Heart right ventricle (tissue), 16 donors: ENCODE measurements at regions not wholly inside any gene's neighbourhood (a gene's known extent, or its start where the extent isn't known, plus 50 kb on each side); places are given as distances from the start of the nearest gene placed in this dataset.

ENCODE experiments used
- ATAC-seq, 8 donors: fragments of 200-7000 bp; cut with Tn5 transposase; one replicate each; pipeline ENCODE4 v1.9.1; 2020; ENCODE audit warnings: mild to moderate bottlenecking in 8 of 8, moderate library complexity in 8 of 8, moderate number of reproducible peaks in 1 of 8
- DNase-seq, 2 donors: peaks; one replicate each; pipeline ENCODE4 v3.0.0-alpha.2; 2020
- H3K27ac ChIP-seq, 10 donors: fragments of 200-600 bp; sonication (generic) in 2 of 10; one replicate each; pipeline versions ENCODE4 v1.5.0 to v1.8.0; 2020 to 2022; ENCODE audit warnings: mild to moderate bottlenecking in 3 of 10
- H3K27me3 ChIP-seq, 7 donors: fragments of 200-600 bp; one replicate each; pipeline ENCODE4 v1.8.0; 2021 to 2022; ENCODE audit warnings: mild to moderate bottlenecking in 2 of 7
- H3K36me3 ChIP-seq, 9 donors: fragments of 200-600 bp; sonication (generic) in 1 of 9; one replicate each; pipeline versions ENCODE4 v1.5.0 to v1.8.0; 2020 to 2022; ENCODE audit warnings: mild to moderate bottlenecking in 2 of 9
- H3K4me1 ChIP-seq, 9 donors: fragments of 200-600 bp; sonication (generic) in 1 of 9; one replicate each; pipeline versions ENCODE4 v1.5.0 to v1.8.0; 2020 to 2022; ENCODE audit warnings: mild to moderate bottlenecking in 4 of 9
- H3K4me3 ChIP-seq, 10 donors: fragments of 200-600 bp; sonication (generic) in 2 of 10; one replicate each; pipeline versions ENCODE4 v1.5.0 to v1.8.0; 2020 to 2022; ENCODE audit warnings: mild to moderate bottlenecking in 7 of 10, moderate library complexity in 2 of 10
- H3K9me3 ChIP-seq, 11 donors: fragments of 200-600 bp in 10 of 11; sonication (generic) in 2 of 11; one replicate each; pipeline versions ENCODE4 v1.5.0 to v1.8.0; 2013 to 2022; ENCODE audit warnings: mild to moderate bottlenecking in 2 of 11, control low read depth in 1 of 11, moderate library complexity in 1 of 11
- WGBS, 2 donors: extraction: QIAGEN DNeasy Blood & Tissue Kit; methylation state at CpG; one replicate each; pipeline ENCODE4 v1.1.7; 2013; ENCODE audit warnings: inconsistent platforms in 1 of 2; 5-methylcytosine and 5-hydroxymethylcytosine counted together
- intact Hi-C, 10 donors: fragments of 100-400 bp; cut with DNase I; formaldehyde crosslinking; loops; one replicate each; pipeline versions ENCODE4 v1.11.1 to v1.14.2; 2022
- TF ChIP-seq, protein P1 (sequence below), 9 donors: fragments of 200-600 bp; sonication (generic) in 2 of 9; IDR thresholded peaks; one replicate each; pipeline versions ENCODE4 v1.5.0 to v1.8.0; 2021 to 2022; ENCODE audit warnings: antibody characterized with exemption in 9 of 9, mild to moderate bottlenecking in 5 of 9, moderate library complexity in 1 of 9
- donor health status: Arrhythmogenic right ventricular cardiomyopathy.
- donor health status: ischemic (EF 13 %, LVEDD 7.1; RV severe dilation, severe dysfunction).
- donor health status: healthy with polysubstance abuse.
- donor health status: DM: no; HTN: yes; CAD: no.
- donor health status: DM: no; HTN: no; CAD: no.
- donor health status: ischemic (EF 25% LVEDD 6.9; RV normal size, moderate dysfunction).
- donor health status: ischemic (EF 25% LVEDD 5.7; RV mildly dilated, moderate dysfunction).
- donor health status: healthy.
- donor health status: DM: yes; HTN: yes; CAD: no.
- donor health status: Ischemic cardiomyopathy.
- donor health status: ischemic (EF 35%, LVEDD 5.7; RV mildly dilated, moderate dysfunction).
- donor health status: nonischemic (EF 11% LVEDD 7.7; RV severe dilation, severe dysfunction).
- donor health status: DM: yes; HTN: yes; CAD: no.
- donor health status: PGD.
- donor health status: ischemic (EF 29% LVEDD 5.4; RV normal size, mild dysfunction).
- donor health status: nonischemic (EF 23%, LVEDD 6.1; RV moderate dilation, normal function).

DNA sequence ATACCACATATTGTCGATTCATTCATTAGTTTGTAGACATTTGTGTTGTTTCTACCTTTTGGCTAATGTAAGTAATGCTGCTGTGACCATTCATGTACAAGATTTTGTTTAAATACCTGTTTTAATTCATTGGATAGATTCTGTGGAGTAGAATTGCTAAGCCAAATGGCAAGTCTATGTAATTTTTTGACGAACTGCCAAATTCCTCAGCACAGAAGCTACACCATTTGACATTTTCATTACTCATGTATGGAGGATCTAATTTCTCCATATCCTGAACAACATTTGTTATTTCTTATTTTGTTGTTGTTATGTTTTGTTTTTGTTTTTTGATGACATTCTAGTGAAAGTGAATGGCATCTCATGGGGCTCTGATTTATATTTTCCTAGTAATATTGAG lies 1351.3 kb upstream of the SORCS1 start:
- Histone ChIP-seq H3K27ac (no peak overlapping the region), H3K4me3 (no peak overlapping the region), H3K27me3 (no peaks in the 10 kb centered on the region), H3K36me3 (no peaks in the 10 kb centered on the region), H3K4me1 (no peaks in the 10 kb centered on the region), H3K9me3 (peaks cover 0 to 4% (median 0%) of the 10 kb centered on the region in 11 donors)
- DNase-seq (no peak), ATAC-seq (no peak)
- TF ChIP-seq, protein P1, sequence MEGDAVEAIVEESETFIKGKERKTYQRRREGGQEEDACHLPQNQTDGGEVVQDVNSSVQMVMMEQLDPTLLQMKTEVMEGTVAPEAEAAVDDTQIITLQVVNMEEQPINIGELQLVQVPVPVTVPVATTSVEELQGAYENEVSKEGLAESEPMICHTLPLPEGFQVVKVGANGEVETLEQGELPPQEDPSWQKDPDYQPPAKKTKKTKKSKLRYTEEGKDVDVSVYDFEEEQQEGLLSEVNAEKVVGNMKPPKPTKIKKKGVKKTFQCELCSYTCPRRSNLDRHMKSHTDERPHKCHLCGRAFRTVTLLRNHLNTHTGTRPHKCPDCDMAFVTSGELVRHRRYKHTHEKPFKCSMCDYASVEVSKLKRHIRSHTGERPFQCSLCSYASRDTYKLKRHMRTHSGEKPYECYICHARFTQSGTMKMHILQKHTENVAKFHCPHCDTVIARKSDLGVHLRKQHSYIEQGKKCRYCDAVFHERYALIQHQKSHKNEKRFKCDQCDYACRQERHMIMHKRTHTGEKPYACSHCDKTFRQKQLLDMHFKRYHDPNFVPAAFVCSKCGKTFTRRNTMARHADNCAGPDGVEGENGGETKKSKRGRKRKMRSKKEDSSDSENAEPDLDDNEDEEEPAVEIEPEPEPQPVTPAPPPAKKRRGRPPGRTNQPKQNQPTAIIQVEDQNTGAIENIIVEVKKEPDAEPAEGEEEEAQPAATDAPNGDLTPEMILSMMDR (IDR thresholded peaks at IDR 0.05), result no peak
- WGBS, 2 donors, result 69 to 81% methylated on average over 2 of the region's 2 CpGs
- intact Hi-C loops, result no loop called here

DNA sequence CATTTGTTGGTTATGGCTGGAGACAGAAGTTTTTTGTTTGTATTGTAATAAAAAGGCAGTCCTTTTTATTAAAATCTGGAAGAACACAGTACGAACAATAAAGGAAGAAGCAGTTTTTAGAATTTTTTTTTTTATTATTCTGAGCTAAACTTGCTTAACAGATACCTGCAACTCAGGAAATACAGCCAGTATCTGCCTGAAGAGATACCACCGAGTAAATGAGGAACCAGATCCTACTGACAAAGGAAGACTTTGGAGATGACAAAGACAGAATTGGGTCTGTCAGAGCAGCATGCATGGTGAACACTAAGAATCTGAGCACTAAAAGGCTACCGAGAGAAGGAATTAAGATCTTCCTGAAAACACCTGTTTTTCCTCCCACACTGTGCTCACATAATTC lies 1335.9 kb upstream of the SORCS1 start:
- ATAC-seq, result no peak
- 59 to 66% methylated on average over 3 of the region's 3 CpGs for WGBS, 2 donors
- H3K4me3 ChIP-seq, result no peak overlapping the region

DNA sequence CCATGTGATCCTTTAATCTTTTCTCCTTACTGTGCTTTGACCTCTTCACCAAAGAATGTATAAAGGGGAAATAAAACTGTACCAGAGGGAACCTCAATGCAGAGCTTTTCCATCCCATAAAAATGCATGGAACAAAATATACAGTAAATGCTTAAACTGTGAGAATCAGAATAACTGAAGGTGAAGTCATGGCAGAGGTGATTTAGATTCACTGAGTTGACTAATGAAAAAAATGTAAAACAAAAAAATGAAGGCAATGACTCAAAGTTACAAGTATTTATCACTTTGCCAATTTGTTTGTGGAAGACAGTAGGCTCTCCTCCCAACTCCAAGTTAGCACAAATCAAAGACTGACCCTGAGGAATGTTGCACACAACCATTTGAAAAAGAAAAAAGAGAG lies 1331.6 kb upstream of the SORCS1 start:
- DNase-seq, result no peak
- Histone ChIP-seq H3K4me3 (no peak overlapping the region), H3K27ac (no peak overlapping the region), H3K36me3 (no peaks in the 10 kb centered on the region), H3K4me1 (no peaks in the 10 kb centered on the region), H3K27me3 (no peaks in the 10 kb centered on the region), H3K9me3 (peaks cover 0 to 11% (median 0%) of the 10 kb centered on the region in 11 donors)
- no peak for ATAC-seq
- TF ChIP-seq, protein P1 (IDR thresholded peaks at IDR 0.05), result no peak
- intact Hi-C loops, result no loop called here

More for the DNA sequence above, 1335.9 kb upstream of the SORCS1 start:
- DNase-seq, result no peak
- Histone ChIP-seq H3K27ac (no peak overlapping the region), H3K9me3 (peaks cover 0 to 28% (median 0%) of the 10 kb centered on the region in 11 donors), H3K36me3 (no peaks in the 10 kb centered on the region), H3K4me1 (no peaks in the 10 kb centered on the region), H3K27me3 (no peaks in the 10 kb centered on the region)
- intact Hi-C loops, result no loop called here
- TF ChIP-seq, protein P1 (IDR thresholded peaks at IDR 0.05), result no peak

DNA sequence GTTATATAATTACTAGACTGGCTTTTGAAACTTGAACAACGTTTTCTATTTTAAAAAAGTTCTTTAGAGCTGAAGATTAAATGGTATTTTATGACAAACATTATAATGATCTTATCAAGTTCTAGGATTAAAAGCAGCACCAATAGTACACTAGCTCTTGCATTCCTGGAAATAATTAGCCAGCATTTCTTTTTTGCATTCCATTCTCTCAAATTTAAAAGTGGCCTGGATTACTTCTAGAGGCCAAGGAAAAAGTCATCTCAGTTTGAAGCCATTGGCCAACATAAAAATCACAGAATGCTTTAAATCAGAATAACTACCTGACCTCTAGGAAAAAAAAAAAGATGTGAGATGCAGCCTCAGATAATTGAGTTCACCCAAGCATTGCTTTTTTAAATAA lies 1326.4 kb upstream of the SORCS1 start:
- Histone ChIP-seq H3K27ac (no peak overlapping the region), H3K36me3 (no peaks in the 10 kb centered on the region), H3K27me3 (no peaks in the 10 kb centered on the region), H3K4me1 (no peaks in the 10 kb centered on the region), H3K4me3 (no peak overlapping the region), H3K9me3 (peaks cover 0 to 2% (median 0%) of the 10 kb centered on the region in 11 donors)
- 20 to 33% methylated on average over 1 of the region's 1 CpG for WGBS, 2 donors
- ATAC-seq (no peak), DNase-seq (no peak)
- TF ChIP-seq, protein P1 (IDR thresholded peaks at IDR 0.05), result no peak
- intact Hi-C loops, result no loop called here
